ENCODE measurements at regions not wholly inside any gene's neighbourhood (a gene's known extent, or its start where the extent isn't known, plus 50 kb on each side); places are given as distances from the start of the nearest gene placed in this dataset.
A peak's percentile ranks its signal among the peaks of the same experiment; 100 is the strongest.

- H3K36me3 ChIP-seq (replicated peaks): no peaks in the 10 kb centered on the region
- in situ Hi-C loops (cut with HindIII; ENCODE audit: low pct_ligation_motif_present, low sequenced_read_pairs): no loop called here
- no peak overlapping the region for H3K27ac ChIP-seq
- DNase-seq: peak; percentile 75
- peak overlapping the region; percentile 33 for H3K4me3 ChIP-seq (ENCODE audit: low read depth, low read length)
- no peaks in the 10 kb centered on the region for H3K27me3 ChIP-seq (replicated peaks)
- TF ChIP-seq, protein P1, sequence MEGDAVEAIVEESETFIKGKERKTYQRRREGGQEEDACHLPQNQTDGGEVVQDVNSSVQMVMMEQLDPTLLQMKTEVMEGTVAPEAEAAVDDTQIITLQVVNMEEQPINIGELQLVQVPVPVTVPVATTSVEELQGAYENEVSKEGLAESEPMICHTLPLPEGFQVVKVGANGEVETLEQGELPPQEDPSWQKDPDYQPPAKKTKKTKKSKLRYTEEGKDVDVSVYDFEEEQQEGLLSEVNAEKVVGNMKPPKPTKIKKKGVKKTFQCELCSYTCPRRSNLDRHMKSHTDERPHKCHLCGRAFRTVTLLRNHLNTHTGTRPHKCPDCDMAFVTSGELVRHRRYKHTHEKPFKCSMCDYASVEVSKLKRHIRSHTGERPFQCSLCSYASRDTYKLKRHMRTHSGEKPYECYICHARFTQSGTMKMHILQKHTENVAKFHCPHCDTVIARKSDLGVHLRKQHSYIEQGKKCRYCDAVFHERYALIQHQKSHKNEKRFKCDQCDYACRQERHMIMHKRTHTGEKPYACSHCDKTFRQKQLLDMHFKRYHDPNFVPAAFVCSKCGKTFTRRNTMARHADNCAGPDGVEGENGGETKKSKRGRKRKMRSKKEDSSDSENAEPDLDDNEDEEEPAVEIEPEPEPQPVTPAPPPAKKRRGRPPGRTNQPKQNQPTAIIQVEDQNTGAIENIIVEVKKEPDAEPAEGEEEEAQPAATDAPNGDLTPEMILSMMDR (IDR thresholded peaks at IDR 0.05; ENCODE audit: low read depth, low read length, missing control alignments): no peak
These were observed 66.2 kb upstream of the IRF2BP2 start for GRCh38 chr1:234676103-234676594.

- H3K36me3 ChIP-seq (replicated peaks): no peaks in the 10 kb centered on the region
- no peaks in the 10 kb centered on the region for H3K27me3 ChIP-seq (replicated peaks)
- no peak overlapping the region for H3K27ac ChIP-seq
- TF ChIP-seq, protein P1 (IDR thresholded peaks at IDR 0.05; ENCODE audit: low read depth, low read length, missing control alignments): no peak
- in situ Hi-C loops (cut with HindIII; ENCODE audit: low pct_ligation_motif_present, low sequenced_read_pairs): no loop called here
- H3K4me3 ChIP-seq (ENCODE audit: low read depth, low read length): no peak overlapping the region
- DNase-seq: no peak
These were observed 65.6 kb upstream of the IRF2BP2 start for GRCh38 chr1:234675572-234675971.

DNA sequence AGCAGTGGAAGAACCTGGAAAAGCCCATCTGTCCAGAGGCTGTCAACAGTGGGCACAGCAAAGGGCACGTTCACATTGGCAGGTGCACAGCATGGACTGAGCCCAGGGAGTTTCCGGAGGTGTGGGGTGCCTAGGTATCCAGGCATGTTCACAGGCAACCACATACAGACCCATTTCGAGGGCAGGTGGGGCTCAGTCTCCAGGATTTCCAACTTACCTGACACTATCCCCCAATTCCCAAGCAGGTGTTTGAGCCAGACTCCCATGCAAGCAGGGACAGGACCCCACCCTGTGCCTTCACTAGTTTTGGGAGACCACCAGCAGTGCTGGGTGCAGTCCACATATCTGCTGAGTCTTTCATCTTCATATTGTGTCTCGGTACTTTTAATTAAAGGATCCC is 65.0 kb upstream of the IRF2BP2 start:
- no peak for DNase-seq
- no peaks in the 10 kb centered on the region for H3K27me3 ChIP-seq (replicated peaks)
- no peaks in the 10 kb centered on the region for H3K36me3 ChIP-seq (replicated peaks)
- H3K4me3 ChIP-seq (ENCODE audit: low read depth, low read length): no peak overlapping the region
- in situ Hi-C loops (cut with HindIII; ENCODE audit: low pct_ligation_motif_present, low sequenced_read_pairs): no loop called here
- TF ChIP-seq, protein P1 (IDR thresholded peaks at IDR 0.05; ENCODE audit: low read depth, low read length, missing control alignments): no peak
- H3K27ac ChIP-seq: no peak overlapping the region

- Histone ChIP-seq H3K36me3 (replicated peaks) (no peaks in the 10 kb centered on the region), H3K27me3 (replicated peaks) (no peaks in the 10 kb centered on the region), H3K4me3 (ENCODE audit: low read depth, low read length) (no peak overlapping the region), H3K27ac (no peak overlapping the region)
- TF ChIP-seq, protein P1 (IDR thresholded peaks at IDR 0.05; ENCODE audit: low read depth, low read length, missing control alignments): no peak
- DNase-seq: no peak
- in situ Hi-C loops (cut with HindIII; ENCODE audit: low pct_ligation_motif_present, low sequenced_read_pairs): no loop called here
These were observed 64.3 kb upstream of the IRF2BP2 start for GRCh38 chr1:234674218-234674815.

DNA sequence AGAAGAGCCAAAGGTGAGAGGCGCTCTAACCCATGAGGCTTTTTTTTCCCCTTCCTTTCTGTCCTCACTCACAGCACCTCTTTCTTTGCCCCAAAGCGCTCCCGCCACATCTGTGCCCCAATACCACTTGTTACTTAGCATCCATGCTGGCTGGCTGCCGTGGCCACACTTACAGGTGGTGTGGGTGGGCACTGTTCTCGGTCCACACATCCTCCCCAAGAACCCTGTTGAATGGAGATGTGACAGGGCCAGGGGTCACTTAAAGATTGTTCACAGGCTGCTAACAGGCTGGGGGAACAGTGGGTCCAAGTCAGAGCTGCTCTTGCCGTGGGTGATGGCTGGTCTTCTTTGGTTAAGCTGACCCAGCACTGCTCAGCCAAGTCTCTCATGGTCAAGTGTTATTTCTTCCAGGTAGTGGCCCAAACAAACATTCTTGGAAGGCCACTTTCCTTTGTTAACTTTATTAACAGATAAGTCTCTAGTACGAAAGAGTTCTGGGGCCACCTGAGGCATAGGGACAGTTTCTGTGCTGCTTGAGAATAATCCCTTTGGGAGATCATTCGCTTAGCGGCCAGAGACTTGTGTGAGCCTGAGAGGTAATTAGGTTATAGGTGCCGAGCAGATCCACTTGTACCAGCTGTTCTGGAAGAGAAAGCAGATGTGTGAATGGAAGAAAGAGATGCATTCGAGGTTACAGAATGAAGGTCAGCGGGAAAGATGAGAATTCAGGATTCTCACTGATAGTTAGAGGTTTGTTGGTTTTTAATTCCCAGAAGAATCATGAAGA is 62.6 kb upstream of the IRF2BP2 start:
- TF ChIP-seq, protein P1 (IDR thresholded peaks at IDR 0.05; ENCODE audit: low read depth, low read length, missing control alignments): no peak
- no peak for DNase-seq
- H3K27ac ChIP-seq: no peak overlapping the region
- no peaks in the 10 kb centered on the region for H3K27me3 ChIP-seq (replicated peaks)
- H3K36me3 ChIP-seq (replicated peaks): no peaks in the 10 kb centered on the region
- in situ Hi-C loops (cut with HindIII; ENCODE audit: low pct_ligation_motif_present, low sequenced_read_pairs): no loop called here
- H3K4me3 ChIP-seq (ENCODE audit: low read depth, low read length): no peak overlapping the region

Data from brain microvascular endothelial cell (primary cell).